Gastrocnemius medialis (tissue), 4 donors: ENCODE measurements at regions not wholly inside any gene's neighbourhood (a gene's known extent, or its start where the extent isn't known, plus 50 kb on each side); places are given as distances from the start of the nearest gene placed in this dataset.

Experiments used
- CTCF ChIP-seq, 5 experiments: fragments of 450-650 bp in 3 of 5; fragments of 200-600 bp in 2 of 5; sonication (generic) in 2 of 5; IDR thresholded peaks in 4 of 5; conservative IDR thresholded peaks in 1 of 5; 1 replicate in 4 of 5; 2 replicates in 1 of 5; pipeline ENCODE4 v1.5.1; 2016 to 2019; ENCODE audit warnings: antibody characterized with exemption in 5 of 5, mild to moderate bottlenecking in 3 of 5, moderate library complexity in 3 of 5
- POLR2A ChIP-seq, 2 donors: fragments of 450-650 bp; IDR thresholded peaks; one replicate each; pipeline ENCODE4 v1.6.1; 2017; ENCODE audit warnings: antibody characterized with exemption in 2 of 2, mild to moderate bottlenecking in 2 of 2, moderate library complexity in 2 of 2

GRCh38 chr22:48941033-48941902, 886.4 kb downstream of the BRD1 start:
- TF ChIP-seq POLR2A (IDR thresholded peaks at IDR 0.05) (no peak), CTCF (IDR thresholded peaks at IDR 0.05 in 4 of 5, conservative IDR thresholded peaks at IDR 0.05 in 1 of 5) (no peak)
